Mesenchymal stem cell (in vitro differentiated cells and primary cell): ENCODE measurements at regions not wholly inside any gene's neighbourhood (a gene's known extent, or its start where the extent isn't known, plus 50 kb on each side); places are given as distances from the start of the nearest gene placed in this dataset.

Experiments used
- DNase-seq: peaks from one replicate; pipeline ENCODE4 v3.0.0-alpha.2; 2013
- H2AFZ ChIP-seq: one replicate; pipeline ENCODE4 v1.6.1; 2013; ENCODE audit warnings: low read depth, mild to moderate bottlenecking, control low read depth, inconsistent platforms, low read length, moderate library complexity
- H2AK5ac ChIP-seq: 2 replicates; pipeline ENCODE4 v1.6.1; 2013; ENCODE audit warnings: low read length, moderate library complexity, mild to moderate bottlenecking, inconsistent platforms; ENCODE audit not compliant: severe bottlenecking
- H2BK120ac ChIP-seq: one replicate; pipeline ENCODE4 v1.6.1; 2013; ENCODE audit warnings: low read depth, mild to moderate bottlenecking, inconsistent platforms, low read length, moderate library complexity
- H2BK12ac ChIP-seq, 2 experiments: one replicate each; pipeline ENCODE4 v1.6.1; 2013; ENCODE audit warnings: inconsistent platforms in 2 of 2, low read length in 2 of 2, mild to moderate bottlenecking in 2 of 2, moderate library complexity in 2 of 2, control low read depth in 1 of 2
- H2BK15ac ChIP-seq: one replicate; pipeline ENCODE4 v1.6.1; 2013; ENCODE audit warnings: mild to moderate bottlenecking, low read depth, inconsistent platforms; ENCODE audit not compliant: poor library complexity, severe bottlenecking
- H2BK5ac ChIP-seq: 2 replicates; pipeline ENCODE4 v1.6.1; 2013; ENCODE audit warnings: low read depth, mild to moderate bottlenecking, low read length, control low read depth, inconsistent platforms; ENCODE audit not compliant: poor library complexity, severe bottlenecking
- H3K14ac ChIP-seq, 2 experiments: one replicate each; pipeline ENCODE4 v1.6.1; 2013; ENCODE audit warnings: inconsistent platforms in 2 of 2, low read length in 2 of 2, control low read depth in 1 of 2, mild to moderate bottlenecking in 1 of 2, moderate library complexity in 1 of 2
- H3K18ac ChIP-seq, 2 experiments: one replicate each; pipeline ENCODE4 v1.6.1; 2013; ENCODE audit warnings: inconsistent platforms in 2 of 2, low read length in 2 of 2, control low read depth in 1 of 2, low read depth in 1 of 2, mild to moderate bottlenecking in 1 of 2
- H3K23ac ChIP-seq, 2 experiments: one replicate each; pipeline ENCODE4 v1.6.1; 2013; ENCODE audit warnings: inconsistent platforms in 2 of 2, low read length in 2 of 2, mild to moderate bottlenecking in 2 of 2, moderate library complexity in 2 of 2, control low read depth in 1 of 2
- H3K27ac ChIP-seq: 2 replicates; pipeline ENCODE4 v1.5.1; 2013; ENCODE audit warnings: mild to moderate bottlenecking, moderate library complexity, low read length, control low read depth, inconsistent platforms; ENCODE audit not compliant: poor library complexity, severe bottlenecking
- H3K27me3 ChIP-seq, 2 experiments: 2 replicates each; pipeline versions ENCODE4 v1.6.1 to v1.7.0; 2013; ENCODE audit warnings: low read length in 2 of 2, mild to moderate bottlenecking in 2 of 2, moderate library complexity in 2 of 2, control low read depth in 1 of 2, inconsistent platforms in 1 of 2; ENCODE audit not compliant: control insufficient read depth in 1 of 2, insufficient read depth in 1 of 2
- H3K36me3 ChIP-seq, 2 experiments: 2 replicates each; pipeline versions ENCODE4 v1.6.1 to v1.7.0; 2013; ENCODE audit warnings: low read length in 2 of 2, control low read depth in 1 of 2, inconsistent platforms in 1 of 2, low read depth in 1 of 2, mild to moderate bottlenecking in 1 of 2; ENCODE audit not compliant: insufficient read depth in 2 of 2, control insufficient read depth in 1 of 2
- H3K4ac ChIP-seq, 2 experiments: one replicate each; pipeline ENCODE4 v1.6.1; 2013; ENCODE audit warnings: inconsistent platforms in 2 of 2, low read length in 2 of 2, mild to moderate bottlenecking in 2 of 2, moderate library complexity in 2 of 2, control low read depth in 1 of 2, low read depth in 1 of 2
- H3K4me1 ChIP-seq: 2 replicates; pipeline ENCODE4 v1.6.1; 2013; ENCODE audit warnings: low read depth, low read length, control low read depth; ENCODE audit not compliant: control insufficient read depth, insufficient read depth
- H3K4me2 ChIP-seq: 2 replicates; pipeline ENCODE4 v1.6.1; 2013; ENCODE audit warnings: low read length, mild to moderate bottlenecking, inconsistent platforms; ENCODE audit not compliant: poor library complexity, severe bottlenecking
- H3K4me3 ChIP-seq, 2 experiments: 2 replicates each; pipeline versions ENCODE4 v1.5.1 to v1.7.0; 2013; ENCODE audit warnings: low read length in 2 of 2, mild to moderate bottlenecking in 2 of 2, control low read depth in 1 of 2, low read depth in 1 of 2; ENCODE audit not compliant: insufficient read depth in 1 of 2
- H3K79me1 ChIP-seq: replicated peaks from 2 replicates; pipeline ENCODE4 v1.6.1; 2013; ENCODE audit warnings: mild to moderate bottlenecking, control low read depth, low read length, inconsistent platforms; ENCODE audit not compliant: poor library complexity, severe bottlenecking
- H3K9ac ChIP-seq: 2 replicates; pipeline ENCODE4 v1.7.0; 2013; ENCODE audit warnings: mild to moderate bottlenecking, low read length, moderate library complexity
- H3K9me3 ChIP-seq: 2 replicates; pipeline ENCODE4 v1.7.0; 2013; ENCODE audit warnings: mild to moderate bottlenecking, low read length; ENCODE audit not compliant: control insufficient read depth
- H4K8ac ChIP-seq: one replicate; pipeline ENCODE4 v1.6.1; 2013; ENCODE audit warnings: inconsistent platforms, mild to moderate bottlenecking, low read length, moderate library complexity
- H4K91ac ChIP-seq: one replicate; pipeline ENCODE4 v1.6.1; 2013; ENCODE audit warnings: mild to moderate bottlenecking, low read length, inconsistent platforms
- WGBS: methylation state at CpG from one replicate; pipeline ENCODE4 v1.1.7; 2013; ENCODE audit warnings: mixed read lengths; 5-methylcytosine and 5-hydroxymethylcytosine counted together

DNA sequence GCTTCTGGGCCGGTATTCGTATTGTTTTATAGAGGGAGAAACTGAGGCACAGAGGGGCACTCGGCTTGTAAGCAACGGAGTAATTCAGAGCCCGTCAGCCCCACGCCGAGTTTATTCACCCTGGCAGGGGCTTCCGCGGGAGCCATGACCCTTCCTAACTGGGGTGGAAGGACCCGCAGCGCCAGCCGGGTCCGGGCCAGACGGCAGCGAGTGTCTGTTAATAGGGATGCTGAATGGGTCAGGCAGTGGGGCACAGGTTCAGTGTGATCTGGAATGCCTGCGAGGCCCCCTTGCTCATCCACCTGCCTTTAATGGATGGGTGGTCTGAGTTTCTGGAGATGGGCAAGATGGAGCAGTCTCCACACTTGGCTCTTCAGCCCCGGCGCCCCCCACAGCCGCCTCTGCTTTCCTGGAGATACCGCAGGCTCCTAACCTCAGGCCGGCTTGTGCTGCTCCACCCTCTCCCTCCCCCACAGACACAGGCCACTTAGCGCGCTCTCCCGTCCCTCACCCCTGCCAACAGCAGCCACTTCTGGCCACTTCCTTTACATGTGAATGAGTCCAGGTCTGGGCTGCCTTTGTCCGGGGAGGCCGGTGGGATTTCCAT is 147.1 kb downstream of the ERCC6L2 start:
- 2% methylated on average over 22 of the region's 26 CpGs for WGBS
- no peak overlapping the region for H4K91ac ChIP-seq
- H3K27ac ChIP-seq, result no peak overlapping the region
- peaks cover 30% of the 10 kb centered on the region for H3K4me1 ChIP-seq
- H3K79me1 ChIP-seq, result no peaks in the 10 kb centered on the region
- peaks cover under 1 to 3% of the 10 kb centered on the region in 2 experiments for H3K36me3 ChIP-seq
- peaks cover 73 to 74% of the 10 kb centered on the region in 2 experiments for H3K27me3 ChIP-seq
- no peak overlapping the region for H2BK15ac ChIP-seq
- no peak overlapping the region for H3K4ac ChIP-seq
- no peak overlapping the region for H3K23ac ChIP-seq
- H3K4me3 ChIP-seq, result peak overlapping the region in 1 of 2 experiments; percentile 24
- H3K4me2 ChIP-seq, result no peak overlapping the region
- H4K8ac ChIP-seq, result no peak overlapping the region
- DNase-seq, result no peak
- H3K9ac ChIP-seq, result no peak overlapping the region
- no peaks in the 10 kb centered on the region for H3K9me3 ChIP-seq
- H2BK12ac ChIP-seq, result no peak overlapping the region
- H3K14ac ChIP-seq, result no peak overlapping the region
- no peak overlapping the region for H2AK5ac ChIP-seq
- no peak overlapping the region for H3K18ac ChIP-seq
- H2BK120ac ChIP-seq, result no peak overlapping the region
- H2AFZ ChIP-seq, result no peak overlapping the region
- H2BK5ac ChIP-seq, result no peak overlapping the region

DNA sequence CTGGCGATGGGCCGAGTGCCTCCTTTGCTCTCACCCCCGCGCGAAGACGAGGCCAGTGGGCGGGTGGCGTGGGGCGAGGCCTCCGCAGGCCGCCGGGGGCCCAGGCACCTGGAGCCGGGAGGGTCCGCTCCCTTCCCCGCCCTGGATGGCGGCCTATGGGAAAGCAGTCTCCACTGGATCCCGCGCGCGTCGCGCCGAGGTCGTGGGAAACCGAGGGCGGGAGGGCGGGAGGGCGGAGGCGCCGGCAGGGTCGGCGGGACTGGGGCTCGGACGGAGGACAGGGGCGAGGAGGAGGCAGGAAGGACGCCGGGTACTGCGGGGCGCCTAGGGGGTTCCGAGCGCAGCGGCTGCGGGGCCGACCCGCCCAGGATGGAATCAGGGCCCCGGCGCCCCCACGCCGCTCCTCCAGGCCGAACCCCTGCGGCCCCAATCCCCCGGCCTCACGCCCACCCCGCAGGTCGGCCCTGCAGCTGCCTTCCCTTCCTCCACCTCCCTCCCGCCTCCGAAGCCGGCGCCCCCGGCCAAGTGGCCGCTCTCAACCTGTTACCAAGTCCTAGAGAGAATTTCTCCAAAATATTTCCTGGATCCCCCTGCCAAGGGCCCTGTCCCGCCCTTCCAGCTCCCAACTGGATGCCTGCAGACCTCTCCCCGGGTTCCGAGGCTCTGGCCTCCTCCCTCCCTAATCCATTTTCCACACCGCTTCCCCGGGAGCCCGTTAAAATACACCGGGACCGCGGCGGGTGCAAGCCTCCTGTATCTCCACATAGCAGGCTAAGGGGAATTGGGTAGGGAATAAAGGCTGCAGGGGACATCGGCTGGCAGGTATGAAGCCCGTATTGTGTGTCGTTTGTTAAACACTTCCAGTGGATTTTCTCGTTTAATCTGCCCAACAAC is 146.3 kb downstream of the ERCC6L2 start:
- peak overlapping the region in 1 of 2 experiments; percentile 11 for H2BK12ac ChIP-seq

DNA sequence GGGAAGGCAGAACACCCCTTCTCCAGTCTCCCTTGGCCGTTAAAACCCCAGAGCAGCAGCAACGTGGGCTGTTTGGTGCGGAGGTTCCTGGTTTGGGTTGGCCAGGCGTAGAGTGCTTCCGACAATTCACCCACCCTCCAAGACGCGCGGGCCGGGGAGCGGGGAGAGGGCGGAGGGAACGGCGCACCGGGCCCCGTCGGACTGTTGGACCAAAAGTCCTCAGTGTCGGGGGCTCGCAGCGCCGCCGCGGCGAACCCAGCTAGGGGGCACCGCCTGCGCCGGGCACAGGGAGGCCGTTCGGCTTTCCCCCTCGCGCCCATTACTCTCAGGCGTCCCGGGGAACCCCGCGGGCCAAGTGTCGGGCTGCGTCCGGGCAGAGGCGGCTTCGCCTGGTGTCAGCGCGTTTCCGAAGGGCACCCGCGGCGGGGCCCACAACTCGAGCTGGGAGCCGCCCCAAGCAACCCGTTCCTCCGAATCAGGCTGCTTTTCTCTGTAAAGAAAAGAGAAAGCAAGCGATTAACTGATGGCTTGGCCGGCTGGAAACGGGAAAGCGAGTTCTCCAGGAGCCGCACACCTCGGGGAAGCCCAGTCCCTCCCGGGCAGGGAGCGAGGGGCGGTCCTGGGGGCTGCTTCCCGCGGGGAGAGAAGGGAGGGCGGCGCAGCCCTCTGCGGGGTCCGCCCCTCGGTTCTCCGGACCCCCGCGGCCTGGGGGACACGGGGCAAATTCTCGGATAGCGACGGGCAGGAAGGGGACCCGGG is 145.5 kb downstream of the ERCC6L2 start:
- peak overlapping the region; percentile 97 for H3K4me2 ChIP-seq
- WGBS, result under 1% methylated on average over 68 of the region's 73 CpGs
- H2AK5ac ChIP-seq, result no peak overlapping the region
- peak overlapping the region; percentile 41 for H4K8ac ChIP-seq
- no peak overlapping the region for H2BK15ac ChIP-seq
- peak overlapping the region in 1 of 2 experiments; percentile 56 for H3K14ac ChIP-seq
- H3K18ac ChIP-seq, result peak overlapping the region; percentile 6 to 29
- peak; percentile 48 for DNase-seq
- no peak overlapping the region for H2BK5ac ChIP-seq
- H3K23ac ChIP-seq, result peak overlapping the region in 1 of 2 experiments; percentile 23
- peaks cover 58% of the 10 kb centered on the region in 2 experiments for H3K27me3 ChIP-seq
- peak overlapping the region; percentile 36 for H2BK120ac ChIP-seq
- H4K91ac ChIP-seq, result no peak overlapping the region
- H3K36me3 ChIP-seq, result peaks cover 9 to 12% of the 10 kb centered on the region in 2 experiments
- H3K4me3 ChIP-seq, result peak overlapping the region; percentile 59 to 75
- H3K79me1 ChIP-seq, result no peaks in the 10 kb centered on the region
- H2AFZ ChIP-seq, result no peak overlapping the region
- peak overlapping the region; percentile 60 for H3K9ac ChIP-seq
- H3K27ac ChIP-seq, result no peak overlapping the region
- H2BK12ac ChIP-seq, result peak overlapping the region in 1 of 2 experiments; percentile 11
- H3K4ac ChIP-seq, result no peak overlapping the region
- peaks cover 20% of the 10 kb centered on the region for H3K4me1 ChIP-seq
- H3K9me3 ChIP-seq, result no peaks in the 10 kb centered on the region

More for the DNA sequence above, 146.3 kb downstream of the ERCC6L2 start:
- H3K27me3 ChIP-seq, result peaks cover 66 to 67% of the 10 kb centered on the region in 2 experiments
- peak overlapping the region in 1 of 2 experiments; percentile 5 for H3K23ac ChIP-seq
- peak overlapping the region in 1 of 2 experiments; percentile 29 for H3K18ac ChIP-seq
- H4K91ac ChIP-seq, result no peak overlapping the region
- H2BK5ac ChIP-seq, result no peak overlapping the region
- no peak overlapping the region for H3K4ac ChIP-seq
- no peaks in the 10 kb centered on the region for H3K9me3 ChIP-seq
- 1% methylated on average over 45 of the region's 75 CpGs for WGBS
- H3K4me2 ChIP-seq, result peak overlapping the region; percentile 97
- peak overlapping the region; percentile 60 for H3K9ac ChIP-seq
- H2AK5ac ChIP-seq, result no peak overlapping the region
- no peak overlapping the region for H2BK15ac ChIP-seq
- peaks cover 23% of the 10 kb centered on the region for H3K4me1 ChIP-seq
- H3K79me1 ChIP-seq, result no peaks in the 10 kb centered on the region
- peak overlapping the region in 1 of 2 experiments; percentile 56 for H3K14ac ChIP-seq
- peak overlapping the region; percentile 41 for H4K8ac ChIP-seq
- H2BK120ac ChIP-seq, result peak overlapping the region; percentile 36
- H3K4me3 ChIP-seq, result peak overlapping the region; percentile 59 to 75
- DNase-seq, result no peak
- H3K36me3 ChIP-seq, result peaks cover 8 to 10% of the 10 kb centered on the region in 2 experiments
- H2AFZ ChIP-seq, result no peak overlapping the region
- H3K27ac ChIP-seq, result no peak overlapping the region
